ENCODE measurements at regions not wholly inside any gene's neighbourhood (a gene's known extent, or its start where the extent isn't known, plus 50 kb on each side); places are given as distances from the start of the nearest gene placed in this dataset.

DNA sequence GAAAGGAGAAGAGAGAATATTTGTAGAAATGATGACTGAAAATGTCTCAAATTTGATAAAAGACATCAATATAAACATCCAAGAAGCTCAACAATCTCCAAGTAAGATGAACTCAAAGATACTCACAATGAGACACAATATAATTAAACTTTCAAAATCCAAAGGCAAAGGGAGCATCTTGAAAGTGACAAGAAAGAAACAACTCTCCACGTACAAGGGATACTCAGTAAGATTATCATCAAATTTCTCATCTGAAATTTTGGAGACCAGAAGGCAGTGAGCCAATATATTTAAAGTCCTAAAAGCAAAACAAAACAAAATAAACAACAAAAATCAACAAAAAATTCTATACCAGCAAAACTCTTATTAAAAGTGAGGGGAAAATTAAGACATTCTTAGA lies 428.7 kb downstream of the NFIB start:
- TF ChIP-seq PRDM15 (CRISPR knock-in tag; IDR thresholded peaks at IDR 0.05) (no peak), HDAC2 (CRISPR knock-in tag; IDR thresholded peaks at IDR 0.05) (no peak), ZNF747 (CRISPR knock-in tag; IDR thresholded peaks at IDR 0.05; ENCODE audit: borderline replicate concordance) (no peak), GTF3A (CRISPR knock-in tag; conservative IDR thresholded peaks at IDR 0.05) (no peak), ATF3 (CRISPR knock-in tag; IDR thresholded peaks at IDR 0.05) (no peak), CTCF (CRISPR knock-in tag; IDR thresholded peaks at IDR 0.05) (no peak)
